ENCODE measurements at regions not wholly inside any gene's neighbourhood (a gene's known extent, or its start where the extent isn't known, plus 50 kb on each side); places are given as distances from the start of the nearest gene placed in this dataset.

DNA sequence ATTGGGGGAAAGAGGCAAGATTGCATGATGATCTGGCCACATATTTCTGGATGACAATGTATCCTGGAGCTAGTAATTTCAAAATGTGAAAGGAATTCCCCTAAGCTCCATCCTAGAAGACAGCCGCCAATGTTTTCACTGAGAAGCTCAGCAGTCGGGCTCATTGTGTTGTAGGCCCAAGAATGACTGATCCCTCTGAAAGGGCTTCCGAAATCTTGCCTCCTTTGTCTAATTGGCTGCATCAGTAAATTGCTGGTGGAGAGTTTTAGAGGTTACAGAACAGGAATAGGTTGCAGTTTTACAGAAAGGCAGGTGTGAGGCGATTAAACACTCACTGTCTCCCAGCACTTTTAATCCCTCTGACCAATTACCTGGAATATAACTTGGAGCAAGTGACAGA lies 464.1 kb upstream of the SALL1 start:
- no peak overlapping the region for H3K4me3 ChIP-seq (ENCODE audit: low read length)
- no peak for DNase-seq (ENCODE audit: low read depth)
- TF ChIP-seq, protein P1, sequence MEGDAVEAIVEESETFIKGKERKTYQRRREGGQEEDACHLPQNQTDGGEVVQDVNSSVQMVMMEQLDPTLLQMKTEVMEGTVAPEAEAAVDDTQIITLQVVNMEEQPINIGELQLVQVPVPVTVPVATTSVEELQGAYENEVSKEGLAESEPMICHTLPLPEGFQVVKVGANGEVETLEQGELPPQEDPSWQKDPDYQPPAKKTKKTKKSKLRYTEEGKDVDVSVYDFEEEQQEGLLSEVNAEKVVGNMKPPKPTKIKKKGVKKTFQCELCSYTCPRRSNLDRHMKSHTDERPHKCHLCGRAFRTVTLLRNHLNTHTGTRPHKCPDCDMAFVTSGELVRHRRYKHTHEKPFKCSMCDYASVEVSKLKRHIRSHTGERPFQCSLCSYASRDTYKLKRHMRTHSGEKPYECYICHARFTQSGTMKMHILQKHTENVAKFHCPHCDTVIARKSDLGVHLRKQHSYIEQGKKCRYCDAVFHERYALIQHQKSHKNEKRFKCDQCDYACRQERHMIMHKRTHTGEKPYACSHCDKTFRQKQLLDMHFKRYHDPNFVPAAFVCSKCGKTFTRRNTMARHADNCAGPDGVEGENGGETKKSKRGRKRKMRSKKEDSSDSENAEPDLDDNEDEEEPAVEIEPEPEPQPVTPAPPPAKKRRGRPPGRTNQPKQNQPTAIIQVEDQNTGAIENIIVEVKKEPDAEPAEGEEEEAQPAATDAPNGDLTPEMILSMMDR (IDR thresholded peaks at IDR 0.05; ENCODE audit: insufficient read depth, low read depth, low read length, missing control alignments), result no peak

DNA sequence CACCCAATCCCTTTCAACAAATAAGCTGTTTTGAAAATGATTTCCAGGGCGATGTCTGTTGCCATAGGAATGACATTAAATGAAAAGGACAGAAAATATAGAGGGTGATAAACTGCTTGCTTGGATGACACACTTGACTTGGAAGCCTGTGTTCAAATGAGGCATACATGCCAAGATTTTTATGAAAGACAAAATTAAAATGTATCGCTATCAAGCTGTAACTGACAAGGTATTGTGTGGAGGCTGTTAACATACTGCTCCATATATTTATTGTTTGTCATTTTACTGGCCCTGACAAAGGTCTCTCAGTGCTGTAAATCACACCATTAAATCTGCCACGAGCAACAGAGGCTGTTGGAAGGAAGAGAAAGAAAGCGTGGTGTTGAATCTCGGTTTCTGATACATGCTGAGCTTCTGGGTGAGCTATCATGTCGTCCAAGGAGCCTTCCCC lies 456.2 kb upstream of the SALL1 start:
- TF ChIP-seq, protein P1 (IDR thresholded peaks at IDR 0.05; ENCODE audit: insufficient read depth, low read depth, low read length, missing control alignments), result no peak

DNA sequence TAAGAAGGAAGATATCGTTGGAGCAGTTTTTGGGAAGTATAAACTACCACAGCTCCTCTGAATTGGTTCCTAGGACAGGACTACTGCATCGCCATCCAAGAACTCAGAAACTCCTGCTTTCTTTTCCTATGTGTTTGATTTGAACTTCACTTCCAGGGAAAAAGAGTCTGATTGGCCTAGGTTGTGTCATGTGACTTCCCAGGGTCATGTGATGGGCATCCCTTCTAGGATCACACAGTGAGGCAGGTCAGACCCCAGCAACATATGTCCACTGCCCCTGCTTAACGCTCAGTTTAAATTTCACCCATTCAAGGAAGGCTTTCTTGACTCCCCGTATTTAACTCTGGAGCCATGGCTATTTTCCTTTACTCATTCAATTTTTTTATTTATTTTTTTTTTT lies 445.2 kb upstream of the SALL1 start:
- TF ChIP-seq, protein P1 (IDR thresholded peaks at IDR 0.05; ENCODE audit: insufficient read depth, low read depth, low read length, missing control alignments), result no peak
- DNase-seq (ENCODE audit: low read depth), result no peak
- no peak overlapping the region for H3K4me3 ChIP-seq (ENCODE audit: low read length)

More for the DNA sequence above, 456.2 kb upstream of the SALL1 start:
- no peak for DNase-seq (ENCODE audit: low read depth)
- no peak overlapping the region for H3K4me3 ChIP-seq (ENCODE audit: low read length)

DNA sequence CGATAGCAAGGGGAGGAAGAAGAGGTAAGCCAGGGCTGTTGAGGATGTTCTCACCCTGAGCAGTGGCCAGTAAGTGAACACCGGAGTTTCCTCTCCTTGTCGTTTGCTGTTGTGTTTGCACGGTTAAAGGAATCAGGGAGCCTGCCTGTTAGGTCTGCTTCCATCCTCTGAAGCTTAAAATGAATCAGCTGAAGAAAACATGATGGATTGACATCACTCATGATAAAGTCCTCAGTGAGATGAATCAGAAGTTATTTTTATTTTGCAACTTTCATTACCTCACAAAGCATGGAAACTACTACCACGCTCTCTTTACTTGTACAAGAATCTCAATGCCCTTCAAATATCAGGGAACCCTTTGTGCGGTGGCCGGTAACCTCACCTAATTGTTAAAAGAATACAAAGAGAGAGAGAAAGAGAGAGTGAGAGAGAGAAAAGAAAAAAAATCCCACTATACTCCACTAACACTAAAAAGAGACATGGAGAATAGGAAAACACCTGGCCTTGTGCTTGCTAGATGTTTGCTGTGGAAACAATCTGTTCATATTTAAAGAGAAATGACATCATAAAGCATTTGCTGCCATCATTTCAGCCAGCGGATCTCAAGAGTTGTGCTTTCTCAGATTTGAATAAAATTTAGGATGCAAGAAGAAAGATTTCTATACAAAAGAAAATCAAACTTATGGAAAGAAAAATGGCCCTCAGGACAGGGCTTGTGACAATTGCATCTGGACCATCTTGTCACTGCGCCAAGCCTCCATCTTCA lies 441.6 kb upstream of the SALL1 start:
- DNase-seq (ENCODE audit: low read depth), result peak; percentile 39
- TF ChIP-seq, protein P1 (IDR thresholded peaks at IDR 0.05; ENCODE audit: insufficient read depth, low read depth, low read length, missing control alignments), result no peak
- H3K4me3 ChIP-seq (ENCODE audit: low read length), result no peak overlapping the region

DNA sequence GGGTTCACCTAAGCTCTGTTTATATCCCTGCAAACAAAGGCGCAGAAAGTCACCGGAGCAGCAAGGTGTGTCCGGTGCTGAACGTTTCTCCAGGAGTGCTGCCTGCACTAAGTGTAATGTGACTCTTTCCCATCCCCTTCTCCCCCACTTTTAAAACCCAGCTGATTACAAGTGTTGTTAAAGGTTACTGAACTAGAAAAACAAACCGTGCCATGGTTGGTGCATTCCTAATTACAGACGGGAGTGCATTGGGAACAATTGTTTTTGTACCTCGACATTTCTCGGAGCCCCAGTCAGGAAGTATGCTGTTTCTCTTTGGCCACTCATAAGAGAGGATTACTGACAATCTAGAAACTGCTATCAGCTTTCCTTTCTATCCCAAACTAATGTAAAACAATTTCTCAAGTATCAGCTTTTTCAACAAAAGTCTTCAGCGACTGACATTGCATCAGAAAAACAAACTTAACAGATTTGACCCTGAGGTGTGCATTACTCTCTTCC lies 441.0 kb upstream of the SALL1 start:
- peak; percentile 15 for DNase-seq (ENCODE audit: low read depth)
- TF ChIP-seq, protein P1 (IDR thresholded peaks at IDR 0.05; ENCODE audit: insufficient read depth, low read depth, low read length, missing control alignments), result no peak
- H3K4me3 ChIP-seq (ENCODE audit: low read length), result no peak overlapping the region

DNA sequence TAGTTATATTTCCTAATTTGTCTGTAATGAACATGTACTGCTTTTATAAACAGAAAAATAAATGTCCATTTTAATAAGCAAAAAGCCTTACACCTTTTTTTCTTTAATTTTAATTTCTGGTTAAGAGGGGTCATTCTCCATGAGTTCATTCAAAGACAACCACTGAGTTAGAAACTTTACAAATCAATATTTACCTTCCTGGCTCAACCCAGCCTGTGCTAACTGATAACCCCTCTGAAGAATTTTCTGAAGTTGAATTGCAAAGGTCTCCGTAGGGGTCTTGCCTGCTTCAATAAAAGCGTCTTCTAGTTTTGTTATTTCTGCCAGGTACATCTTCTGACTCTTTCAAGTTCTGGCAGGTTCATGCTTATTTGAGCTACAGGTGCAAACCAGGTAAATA lies 440.4 kb upstream of the SALL1 start:
- no peak for DNase-seq (ENCODE audit: low read depth)
- TF ChIP-seq, protein P1 (IDR thresholded peaks at IDR 0.05; ENCODE audit: insufficient read depth, low read depth, low read length, missing control alignments), result no peak
- no peak overlapping the region for H3K4me3 ChIP-seq (ENCODE audit: low read length)

Data from epithelial cell of esophagus (primary cell).